NT2/D1 (cell line): ENCODE measurements at regions not wholly inside any gene's neighbourhood (a gene's known extent, or its start where the extent isn't known, plus 50 kb on each side); places are given as distances from the start of the nearest gene placed in this dataset.

ENCODE experiments used
- DNase-seq: peaks from one replicate; pipeline ENCODE4 v3.0.0-alpha.2; 2011; ENCODE audit warnings: low read depth, low spot score
- H3K27me3 ChIP-seq: 2 replicates; pipeline ENCODE4 v1.6.0; 2011; ENCODE audit warnings: mild to moderate bottlenecking; ENCODE audit not compliant: insufficient read length, insufficient read depth
- H3K36me3 ChIP-seq: 2 replicates; pipeline ENCODE4 v1.6.1; 2011; ENCODE audit warnings: mild to moderate bottlenecking, low read length, mixed read lengths; ENCODE audit not compliant: insufficient read depth, insufficient read length
- H3K4me1 ChIP-seq: 2 replicates; pipeline ENCODE4 v1.5.1; 2011; ENCODE audit not compliant: insufficient read depth, insufficient read length
- H3K4me3 ChIP-seq: 2 replicates; pipeline ENCODE4 v1.5.1; 2011; ENCODE audit warnings: low read depth; ENCODE audit not compliant: insufficient read length
- H3K9ac ChIP-seq: 2 replicates; pipeline ENCODE4 v1.6.0; 2011; ENCODE audit warnings: low read depth; ENCODE audit not compliant: insufficient read length
- H3K9me3 ChIP-seq: 2 replicates; pipeline ENCODE4 v1.5.1; 2011; ENCODE audit warnings: mild to moderate bottlenecking, low read length; ENCODE audit not compliant: insufficient read depth
- SUZ12 ChIP-seq: IDR thresholded peaks from 2 replicates; pipeline ENCODE4 v1.6.1; 2011; ENCODE audit not compliant: insufficient read length, insufficient read depth; ENCODE audit errors: extremely low read depth
- YY1 ChIP-seq: IDR thresholded peaks from 2 replicates; pipeline ENCODE4 v1.6.1; 2011; ENCODE audit not compliant: insufficient read length, insufficient read depth
- ZNF274 ChIP-seq: IDR thresholded peaks from 2 replicates; pipeline ENCODE4 v1.6.1; 2011; ENCODE audit warnings: mild to moderate bottlenecking, low read depth, low read length

GRCh38 chr10:92756201-92757065 lies 66.7 kb downstream of the HHEX start:
- H3K4me1 ChIP-seq: peaks cover 3% of the 10 kb centered on the region

DNA sequence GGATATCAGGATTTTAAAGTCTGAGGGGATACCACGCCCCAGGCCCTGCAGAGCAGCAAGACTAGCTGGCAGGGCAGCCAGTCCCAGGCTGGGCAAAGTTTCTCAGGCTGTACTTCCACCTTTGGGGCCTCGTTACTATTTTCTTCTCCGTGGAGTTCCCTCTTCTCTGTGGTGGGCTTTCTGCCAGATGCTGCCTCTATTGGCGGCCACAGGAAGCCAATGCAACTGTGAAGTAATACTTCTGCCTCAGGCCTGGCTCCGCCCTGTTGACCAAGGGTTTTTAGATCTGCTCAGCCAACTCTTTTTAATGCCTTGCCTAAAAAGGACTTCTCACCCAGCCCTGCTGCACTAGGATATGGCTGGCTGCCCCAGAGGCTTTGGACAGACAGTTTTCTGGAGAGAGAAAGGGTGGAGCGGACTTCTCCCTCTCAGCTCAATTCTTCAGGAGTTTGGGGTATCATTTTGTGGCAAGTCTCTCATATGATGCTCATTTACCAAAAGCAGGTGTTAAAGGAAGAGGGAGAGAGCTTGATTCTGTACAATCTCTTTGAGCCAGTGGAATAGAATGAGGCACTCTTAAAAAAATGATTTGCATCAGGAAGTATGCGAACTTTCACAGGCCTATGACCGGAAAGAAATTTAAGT lies 67.4 kb downstream of the HHEX start:
- DNase-seq: peak; percentile 2
- Histone ChIP-seq H3K9ac (no peak overlapping the region), H3K9me3 (no peaks in the 10 kb centered on the region), H3K4me1 (peaks cover 3% of the 10 kb centered on the region), H3K4me3 (no peak overlapping the region), H3K27me3 (no peaks in the 10 kb centered on the region), H3K36me3 (no peaks in the 10 kb centered on the region)
- TF ChIP-seq ZNF274 (no peak), YY1 (no peak), SUZ12 (no peak)

More at GRCh38 chr10:92756201-92757065, 66.7 kb downstream of the HHEX start:
- H3K36me3 ChIP-seq: no peaks in the 10 kb centered on the region
- H3K27me3 ChIP-seq: no peaks in the 10 kb centered on the region
- H3K9me3 ChIP-seq: no peaks in the 10 kb centered on the region
- no peak for DNase-seq
- no peak for TF ChIP-seq SUZ12
- TF ChIP-seq ZNF274: no peak
- TF ChIP-seq YY1: no peak
- no peak overlapping the region for H3K4me3 ChIP-seq
- H3K9ac ChIP-seq: no peak overlapping the region

GRCh38 chr10:92757711-92758104 lies 68.0 kb downstream of the HHEX start:
- Histone ChIP-seq H3K4me3 (no peak overlapping the region), H3K9ac (no peak overlapping the region), H3K4me1 (peaks cover 3% of the 10 kb centered on the region), H3K9me3 (no peaks in the 10 kb centered on the region), H3K27me3 (no peaks in the 10 kb centered on the region), H3K36me3 (no peaks in the 10 kb centered on the region)
- DNase-seq: no peak
- TF ChIP-seq SUZ12 (no peak), ZNF274 (no peak), YY1 (no peak)

DNA sequence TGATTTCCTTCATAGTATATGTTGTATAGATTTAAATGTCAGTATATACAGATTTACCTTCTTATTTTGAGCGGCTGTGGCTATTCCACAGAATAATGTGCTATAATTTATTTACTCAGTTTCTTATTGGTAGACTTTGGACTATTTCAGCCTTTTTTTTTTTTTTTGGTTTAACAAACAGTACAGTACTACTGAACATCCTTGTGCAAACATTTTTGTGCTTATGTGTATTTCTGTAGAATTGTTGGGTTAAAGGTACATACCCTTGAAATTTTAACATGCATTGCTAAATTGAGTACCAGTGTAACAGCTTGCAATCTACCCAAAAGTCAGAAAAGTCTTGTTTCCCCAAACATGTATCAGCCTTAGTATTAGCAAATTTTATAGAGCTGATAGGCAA lies 68.8 kb downstream of the HHEX start:
- Histone ChIP-seq H3K36me3 (no peaks in the 10 kb centered on the region), H3K9me3 (no peaks in the 10 kb centered on the region), H3K27me3 (no peaks in the 10 kb centered on the region), H3K9ac (no peak overlapping the region), H3K4me3 (no peak overlapping the region), H3K4me1 (peaks cover 3% of the 10 kb centered on the region)
- no peak for DNase-seq
- TF ChIP-seq YY1 (no peak), SUZ12 (no peak), ZNF274 (no peak)

DNA sequence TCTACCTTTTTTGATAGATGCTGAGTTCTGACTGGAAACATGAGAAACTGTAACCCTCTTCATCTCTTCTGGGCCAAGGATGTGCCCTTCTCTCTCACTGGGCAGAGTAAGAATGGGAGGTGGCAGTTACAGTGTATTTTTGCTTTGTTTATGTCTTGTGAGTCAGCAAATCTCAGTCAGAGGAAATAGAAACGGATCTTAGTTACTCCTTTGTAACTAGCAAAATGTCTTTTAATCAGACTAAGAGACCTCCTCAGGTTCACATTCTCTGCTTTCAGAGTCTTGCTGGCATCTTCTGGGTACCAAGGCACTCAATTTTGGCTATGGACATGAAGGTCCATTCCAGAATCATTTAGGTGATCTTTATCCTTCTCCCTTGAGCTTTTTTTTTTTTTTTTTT lies 70.9 kb downstream of the HHEX start:
- Histone ChIP-seq H3K9me3 (no peaks in the 10 kb centered on the region), H3K9ac (no peak overlapping the region), H3K4me3 (no peak overlapping the region), H3K4me1 (peaks cover 3% of the 10 kb centered on the region), H3K36me3 (no peaks in the 10 kb centered on the region), H3K27me3 (no peaks in the 10 kb centered on the region)
- DNase-seq: no peak
- no peak for TF ChIP-seq SUZ12
- no peak for TF ChIP-seq ZNF274
- TF ChIP-seq YY1: no peak

- DNase-seq: no peak
- TF ChIP-seq ZNF274 (no peak), YY1 (no peak), SUZ12 (no peak)
- Histone ChIP-seq H3K4me1 (peaks cover 3% of the 10 kb centered on the region), H3K9ac (no peak overlapping the region), H3K4me3 (no peak overlapping the region), H3K36me3 (no peaks in the 10 kb centered on the region), H3K9me3 (no peaks in the 10 kb centered on the region), H3K27me3 (no peaks in the 10 kb centered on the region)
These were observed 71.8 kb downstream of the HHEX start for GRCh38 chr10:92761571-92761970.

- DNase-seq: no peak
- no peak for TF ChIP-seq YY1
- TF ChIP-seq ZNF274: no peak
- H3K9me3 ChIP-seq: no peaks in the 10 kb centered on the region
- no peaks in the 10 kb centered on the region for H3K27me3 ChIP-seq
- H3K36me3 ChIP-seq: no peaks in the 10 kb centered on the region
- H3K4me3 ChIP-seq: no peak overlapping the region
- no peaks in the 10 kb centered on the region for H3K4me1 ChIP-seq
- no peak overlapping the region for H3K9ac ChIP-seq
These were observed 73.9 kb downstream of the HHEX start for GRCh38 chr10:92763634-92764155.
